T47D (cell line): ENCODE measurements at regions not wholly inside any gene's neighbourhood (a gene's known extent, or its start where the extent isn't known, plus 50 kb on each side); places are given as distances from the start of the nearest gene placed in this dataset.

Experiments used
- DNase-seq, 2 experiments: peaks; one replicate each; pipeline versions ENCODE4 v3.0.0 to v3.0.0-alpha.2; 2011 to 2012; ENCODE audit warnings: low read depth in 1 of 2, low spot score in 1 of 2
- JUND ChIP-seq: IDR thresholded peaks from 2 replicates; pipeline ENCODE4 v1.6.1; 2012; ENCODE audit warnings: low read depth
- in situ Hi-C: cut with HindIII; loops from 2 replicates; pipeline ENCODE4 v1.10.0; 2016; ENCODE audit warnings: low sequenced_read_pairs, low pct_unique_long_range_greater_than_20kb

DNA sequence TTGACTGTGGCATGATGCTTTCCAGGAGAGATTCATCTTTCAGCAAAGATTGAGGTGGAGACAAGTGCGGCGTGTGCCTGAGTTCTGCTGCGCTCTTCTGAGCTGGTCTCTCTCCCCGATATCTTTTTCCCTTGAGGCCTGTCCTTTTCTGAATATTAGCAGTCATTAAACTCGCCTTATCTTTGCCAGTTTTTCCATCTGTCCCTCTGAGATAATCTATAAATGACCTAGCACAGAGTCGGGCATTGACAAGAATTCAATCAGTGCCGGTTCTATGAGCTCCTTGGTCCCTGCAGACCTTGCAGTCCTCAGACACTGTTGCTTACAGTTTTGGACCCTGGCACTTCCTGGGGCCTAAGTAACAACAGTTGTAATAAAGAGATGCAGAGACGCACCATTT is 89.7 kb upstream of the IKZF1 start:
- no peak for TF ChIP-seq JUND
- in situ Hi-C loops: no loop called here
- no peak for DNase-seq

DNA sequence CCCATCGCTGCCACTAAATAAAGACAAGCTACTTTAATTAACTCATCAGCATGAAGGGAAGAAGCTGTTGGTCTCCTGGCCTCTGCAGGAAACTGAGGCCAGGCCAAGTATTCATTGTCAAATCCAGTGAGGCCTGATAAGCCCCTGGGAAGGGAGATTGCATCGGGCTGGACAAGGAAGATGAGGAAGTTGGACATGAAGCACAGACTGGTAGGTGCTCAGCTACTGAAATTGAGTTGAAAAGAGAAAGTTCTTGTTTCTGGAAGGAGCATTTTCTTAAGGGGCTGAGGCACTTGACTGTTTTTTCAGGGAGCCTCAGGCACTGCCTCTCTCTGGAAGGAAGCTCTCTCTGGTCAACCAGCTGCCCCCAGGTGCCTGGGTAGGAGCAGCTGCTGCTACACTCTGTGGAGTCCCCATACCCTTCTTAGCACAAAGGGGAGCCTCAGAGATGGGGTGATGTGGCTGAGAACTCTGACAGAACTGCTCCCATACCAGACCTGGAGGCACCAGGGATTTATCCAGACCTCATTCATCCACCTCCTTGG is 90.3 kb upstream of the IKZF1 start:
- no peak for TF ChIP-seq JUND
- no peak for DNase-seq
- in situ Hi-C loops: no loop called here

DNA sequence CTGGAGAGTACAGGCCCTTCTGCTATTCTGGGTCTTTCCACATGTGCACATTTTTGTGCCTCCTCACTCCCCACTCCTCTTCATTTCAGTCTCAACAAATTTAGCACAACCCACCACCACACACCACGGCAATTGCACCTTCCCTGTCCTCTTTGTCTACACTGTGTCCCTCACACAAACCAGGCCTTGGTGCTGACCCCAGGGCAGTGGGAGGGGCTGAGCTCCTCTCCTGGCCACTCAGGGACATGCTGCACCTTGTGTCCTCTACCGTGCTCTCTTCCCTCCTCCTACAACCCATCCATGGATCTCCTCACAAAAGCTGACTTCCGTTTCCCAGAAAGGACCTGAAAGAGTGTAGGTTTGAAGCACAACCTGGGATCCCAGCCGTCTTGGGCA is 90.9 kb upstream of the IKZF1 start:
- DNase-seq: no peak
- TF ChIP-seq JUND: no peak
- in situ Hi-C loops: no loop called here

DNA sequence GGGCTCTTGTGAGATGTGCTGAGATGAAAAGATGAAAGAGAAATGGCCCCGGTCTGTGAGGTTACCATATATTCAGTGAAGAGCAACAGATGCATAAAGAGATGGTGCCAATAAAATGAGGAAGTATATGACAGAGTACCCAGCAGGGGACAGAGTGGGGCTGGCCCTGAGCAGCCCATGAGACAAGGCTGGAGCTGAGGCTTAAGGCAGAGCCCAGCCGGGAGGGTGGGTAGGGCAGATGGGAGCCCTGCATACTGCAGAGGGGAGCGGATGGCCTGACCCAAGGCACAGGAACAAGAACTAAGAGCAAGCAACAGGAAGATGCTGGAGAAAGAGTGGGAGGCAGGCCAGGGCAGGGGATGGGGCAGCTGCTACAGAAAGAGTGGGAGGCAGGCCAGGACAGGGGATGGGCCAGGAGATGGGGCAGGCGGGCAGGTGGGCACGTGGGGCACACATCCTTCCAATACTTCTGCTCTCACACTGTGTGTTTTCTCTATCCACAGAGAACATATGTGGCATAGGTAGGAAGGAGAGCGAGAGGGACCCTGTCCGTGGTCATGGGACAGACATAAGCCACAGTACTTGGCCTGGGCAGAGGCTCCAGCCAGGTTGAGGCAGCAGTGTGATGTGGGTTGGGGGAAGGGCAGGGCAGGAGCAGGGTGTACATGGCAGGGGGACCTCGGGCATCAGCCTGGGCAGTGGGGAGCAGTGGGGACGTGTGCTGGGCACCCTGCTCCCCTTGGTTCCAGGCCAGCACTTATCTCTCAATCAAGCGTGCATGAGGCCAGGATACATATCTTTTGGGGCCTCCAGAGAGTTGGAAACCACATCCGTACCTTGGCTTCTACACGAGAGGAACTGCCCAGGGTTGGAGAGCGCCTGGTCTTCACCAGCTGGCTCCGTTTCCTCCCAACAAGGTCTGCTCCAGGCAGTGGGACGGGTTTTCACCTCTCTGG is 91.6 kb upstream of the IKZF1 start:
- in situ Hi-C loops: no loop called here
- TF ChIP-seq JUND: no peak
- no peak for DNase-seq

DNA sequence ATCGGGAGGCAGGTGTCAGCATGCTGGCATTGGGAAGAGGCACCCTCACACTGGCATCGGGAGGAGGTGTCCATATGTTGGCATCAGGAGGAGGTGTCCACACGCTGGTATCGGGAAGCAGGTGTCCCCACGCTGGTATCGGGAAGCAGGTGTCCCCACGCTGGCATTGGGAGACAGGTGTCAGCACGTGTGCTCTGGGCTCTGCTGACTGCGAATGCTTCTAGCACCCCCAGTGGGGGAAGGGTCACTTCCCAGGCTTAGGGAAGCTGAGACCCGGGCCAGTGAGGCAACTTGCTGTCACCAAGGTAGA is 92.5 kb upstream of the IKZF1 start:
- no peak for TF ChIP-seq JUND
- in situ Hi-C loops: no loop called here
- no peak for DNase-seq

DNA sequence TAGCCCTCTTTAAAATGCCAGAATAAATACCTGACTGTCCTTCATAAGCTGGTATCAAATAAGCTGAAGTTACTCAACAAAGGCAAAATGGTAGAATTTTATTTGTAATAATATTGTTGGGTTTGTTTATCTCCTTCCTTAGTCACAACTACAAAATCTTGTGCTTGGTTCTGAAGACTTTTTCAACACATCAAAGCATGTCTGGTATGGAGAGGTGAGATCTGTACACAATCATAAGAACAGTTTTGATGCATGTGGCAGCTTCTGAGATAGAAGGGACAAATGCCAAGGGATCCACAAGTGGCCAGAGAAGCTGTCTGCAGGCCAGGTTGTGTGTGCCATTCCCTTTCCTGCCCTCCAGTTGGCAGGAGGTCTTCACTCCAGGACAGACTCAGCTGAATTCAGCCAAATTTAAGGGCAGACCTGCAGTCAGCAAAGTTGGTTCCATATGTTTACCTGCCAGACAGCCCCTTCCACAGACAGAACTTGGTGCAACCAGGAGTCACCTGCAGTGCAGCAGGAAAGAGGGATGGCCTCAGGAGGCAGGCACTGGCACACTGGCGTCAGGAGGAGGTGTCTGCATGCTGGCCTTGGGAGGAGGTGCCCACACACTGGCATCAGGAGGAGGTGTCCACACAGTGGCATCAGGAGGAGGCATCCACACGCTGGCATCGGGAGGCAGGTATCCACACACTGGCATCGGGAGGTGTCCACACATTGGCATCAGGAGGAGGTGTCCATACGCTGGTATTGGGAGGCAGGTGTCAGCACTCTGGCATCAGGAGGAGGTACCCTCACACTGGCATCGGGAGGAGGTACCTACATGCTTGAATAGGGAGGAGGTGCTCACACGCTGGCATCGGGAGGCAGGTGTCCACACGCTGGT is 93.1 kb upstream of the IKZF1 start:
- no peak for DNase-seq
- no peak for TF ChIP-seq JUND
- in situ Hi-C loops: no loop called here

DNA sequence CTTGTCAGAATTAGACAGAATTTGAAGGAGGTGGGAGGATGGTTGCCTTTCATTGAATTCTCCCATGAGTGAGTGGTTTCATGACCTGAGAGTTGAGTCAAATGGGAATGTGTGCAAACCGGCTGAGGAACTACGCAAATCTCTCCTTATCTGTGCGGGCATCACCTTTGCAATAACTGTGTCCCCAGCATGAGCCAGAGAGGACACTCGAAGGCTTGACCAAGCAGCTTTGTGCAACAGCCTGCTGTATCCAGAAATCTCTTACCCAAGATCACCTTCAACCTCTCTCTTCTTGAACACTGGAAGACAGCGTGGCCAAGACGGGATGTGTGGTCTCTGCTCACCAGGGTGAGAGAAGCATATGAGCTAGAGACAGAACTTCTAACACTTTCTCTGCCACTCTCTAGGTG is 93.8 kb upstream of the IKZF1 start:
- peak in 1 of 2 experiments; percentile 30 for DNase-seq
- in situ Hi-C loops: no loop called here
- TF ChIP-seq JUND: no peak

DNA sequence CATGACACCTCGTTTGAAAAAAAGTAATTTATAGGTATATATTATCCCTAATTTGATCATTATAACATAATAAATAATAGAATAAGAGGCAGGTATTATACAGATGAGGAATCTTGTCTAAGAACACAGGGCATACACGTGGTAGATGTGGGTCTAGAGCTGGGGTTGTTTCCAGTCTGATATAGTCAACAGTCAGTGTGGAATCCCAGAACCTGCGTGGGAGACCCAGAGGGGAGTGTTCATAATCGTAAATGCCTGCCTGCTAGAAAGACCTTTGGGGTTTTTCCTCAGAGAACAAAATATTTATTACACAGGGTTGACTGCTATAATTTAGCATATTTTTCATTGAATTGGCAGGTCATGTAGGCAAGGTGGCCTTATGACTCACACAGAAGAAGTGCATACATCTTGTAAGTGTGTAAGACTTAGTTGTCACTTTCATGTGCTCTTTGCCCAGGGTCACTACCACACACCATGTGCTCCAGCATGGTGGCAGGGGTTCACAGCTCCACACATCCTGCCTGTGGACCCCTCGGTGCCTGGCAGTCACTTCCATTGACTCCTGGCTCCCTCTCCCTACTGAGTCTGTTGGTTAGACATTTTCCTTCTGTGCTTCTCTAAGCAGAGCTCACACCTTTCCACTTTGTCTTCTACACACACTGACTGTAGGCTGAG is 94.9 kb upstream of the IKZF1 start:
- in situ Hi-C loops: no loop called here
- TF ChIP-seq JUND: no peak
- DNase-seq: no peak

DNA sequence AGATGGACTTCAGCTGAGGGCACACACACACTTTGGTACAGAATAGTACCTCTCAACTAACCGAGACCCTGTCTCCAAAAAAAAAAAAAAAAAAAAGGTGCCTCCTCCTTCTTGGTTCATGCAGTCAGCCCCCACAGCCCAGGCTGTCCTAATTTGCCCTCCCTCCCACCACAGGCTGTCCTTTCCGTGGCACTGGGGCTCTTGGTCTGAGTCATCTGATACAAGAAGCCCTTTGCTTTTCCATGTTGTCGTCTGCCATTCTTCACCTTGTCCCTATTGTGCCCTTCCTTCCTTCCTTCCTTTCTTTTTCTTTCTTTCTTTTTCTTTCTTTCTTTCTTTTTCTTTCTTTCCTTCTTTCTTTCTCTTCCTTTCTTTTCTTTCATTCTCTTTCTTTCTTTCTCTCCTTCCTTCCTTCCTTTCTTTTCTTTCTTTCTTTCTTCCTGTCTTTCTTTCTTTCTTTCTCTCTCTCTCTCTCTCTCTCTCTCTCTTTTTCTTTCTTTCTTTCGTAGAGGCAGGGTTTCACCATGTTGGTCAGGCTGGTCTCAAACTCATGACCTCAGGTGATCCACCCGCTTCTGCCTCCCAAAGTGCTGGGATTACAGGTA is 96.0 kb upstream of the IKZF1 start:
- no peak for DNase-seq
- in situ Hi-C loops: no loop called here
- no peak for TF ChIP-seq JUND

DNA sequence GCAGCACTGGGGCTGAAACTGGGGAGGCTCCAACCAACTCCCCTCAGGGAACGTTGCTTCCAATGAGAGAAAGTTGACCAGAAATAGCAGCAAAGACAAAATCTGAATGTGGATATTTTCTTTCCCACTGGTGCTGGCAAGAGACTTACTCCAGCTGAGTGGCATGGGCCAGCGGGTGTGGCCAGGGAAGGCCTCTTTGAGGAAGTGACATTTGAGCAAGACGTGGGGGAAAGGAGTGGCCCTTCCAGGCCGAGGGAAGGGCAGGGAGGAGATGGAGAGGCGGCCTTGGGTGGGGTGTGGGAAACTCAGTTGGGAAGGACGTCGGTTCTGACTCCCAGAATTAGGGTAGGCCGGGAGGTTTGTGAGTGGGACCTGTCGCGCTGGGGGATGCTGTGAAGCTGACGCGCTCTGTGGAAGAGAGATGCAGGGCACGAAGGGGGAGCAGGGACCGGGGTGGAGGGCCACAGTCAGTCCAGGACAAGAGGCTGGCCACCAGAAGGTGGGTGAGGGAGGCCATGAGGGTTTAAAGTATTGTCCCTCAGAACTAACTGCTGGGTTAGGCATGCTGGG is 96.7 kb upstream of the IKZF1 start:
- in situ Hi-C loops: no loop called here
- DNase-seq: no peak
- no peak for TF ChIP-seq JUND

DNA sequence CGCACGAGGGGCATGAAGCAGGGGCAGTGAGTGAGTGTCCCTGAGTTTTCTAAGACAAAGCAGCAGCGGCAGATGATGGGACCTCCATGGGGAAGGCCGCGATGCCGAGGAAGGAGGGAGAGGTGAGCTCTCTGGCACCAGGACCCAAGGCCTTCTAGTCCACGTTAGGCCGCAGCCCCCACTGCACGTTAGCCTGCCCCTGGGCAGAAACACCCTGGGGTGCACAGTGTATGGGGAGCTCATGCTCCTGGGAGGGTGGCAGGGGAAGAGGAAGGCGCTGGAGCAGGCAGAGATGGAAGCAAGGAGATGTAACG is 97.3 kb upstream of the IKZF1 start:
- no peak for TF ChIP-seq JUND
- in situ Hi-C loops: no loop called here
- DNase-seq: no peak
